ENCODE measurements at regions not wholly inside any gene's neighbourhood (a gene's known extent, or its start where the extent isn't known, plus 50 kb on each side); places are given as distances from the start of the nearest gene placed in this dataset.

- Histone ChIP-seq H3K27ac (no peak overlapping the region), H3K4me3 (no peak overlapping the region), H3K9me3 (no peaks in the 10 kb centered on the region), H3K27me3 (peaks cover 0 to 10% of the 10 kb centered on the region in 2 donors), H3K36me3 (no peaks in the 10 kb centered on the region), H3K4me1 (no peaks in the 10 kb centered on the region)
- no peak for TF ChIP-seq CTCF (IDR thresholded peaks at IDR 0.05)
- no peak for TF ChIP-seq EP300 (IDR thresholded peaks at IDR 0.05)
- no peak for TF ChIP-seq POLR2A (IDR thresholded peaks at IDR 0.05)
- DNase-seq (ENCODE audit: low spot score in 2 of 2): no peak
- WGBS, 2 donors: 93 to 96% methylated on average over 5 of the region's 5 CpGs
Measured at GRCh38 chr6:33903579-33903978, 99.8 kb upstream of the MLN start.

GRCh38 chr6:33902457-33902853, 98.7 kb upstream of the MLN start:
- H3K9me3 ChIP-seq: no peaks in the 10 kb centered on the region
- H3K27ac ChIP-seq: no peak overlapping the region
- no peak for TF ChIP-seq POLR2A (IDR thresholded peaks at IDR 0.05)
- no peak for TF ChIP-seq CTCF (IDR thresholded peaks at IDR 0.05)
- no peak for TF ChIP-seq EP300 (IDR thresholded peaks at IDR 0.05)
- 80 to 88% methylated on average over 3 of the region's 3 CpGs for WGBS, 2 donors
- peaks cover 0 to 10% of the 10 kb centered on the region in 2 donors for H3K27me3 ChIP-seq
- H3K36me3 ChIP-seq: no peaks in the 10 kb centered on the region
- DNase-seq (ENCODE audit: low spot score in 2 of 2): no peak
- no peak overlapping the region for H3K4me3 ChIP-seq
- H3K4me1 ChIP-seq: no peaks in the 10 kb centered on the region

- WGBS, 2 donors: 83 to 85% methylated on average over 5 of the region's 5 CpGs
- Histone ChIP-seq H3K36me3 (no peaks in the 10 kb centered on the region), H3K9me3 (no peaks in the 10 kb centered on the region), H3K4me3 (no peak overlapping the region), H3K27me3 (peaks cover 0 to 10% of the 10 kb centered on the region in 2 donors), H3K27ac (no peak overlapping the region), H3K4me1 (no peaks in the 10 kb centered on the region)
- DNase-seq (ENCODE audit: low spot score in 2 of 2): no peak
- TF ChIP-seq POLR2A (IDR thresholded peaks at IDR 0.05) (no peak), CTCF (IDR thresholded peaks at IDR 0.05) (no peak), EP300 (IDR thresholded peaks at IDR 0.05) (no peak)
Measured at GRCh38 chr6:33901822-33902456, 98.1 kb upstream of the MLN start.

GRCh38 chr6:33898771-33899170, 95.0 kb upstream of the MLN start:
- H3K4me3 ChIP-seq: no peak overlapping the region
- H3K36me3 ChIP-seq: no peaks in the 10 kb centered on the region
- no peaks in the 10 kb centered on the region for H3K9me3 ChIP-seq
- 63 to 74% methylated on average over 3 of the region's 3 CpGs for WGBS, 2 donors
- no peak overlapping the region for H3K27ac ChIP-seq
- no peak for DNase-seq (ENCODE audit: low spot score in 2 of 2)
- TF ChIP-seq CTCF (IDR thresholded peaks at IDR 0.05) (no peak), EP300 (IDR thresholded peaks at IDR 0.05) (no peak), POLR2A (IDR thresholded peaks at IDR 0.05) (no peak)
- H3K27me3 ChIP-seq: peaks cover 0 to 10% of the 10 kb centered on the region in 2 donors
- no peaks in the 10 kb centered on the region for H3K4me1 ChIP-seq

- no peak overlapping the region for H3K27ac ChIP-seq
- no peaks in the 10 kb centered on the region for H3K36me3 ChIP-seq
- no peaks in the 10 kb centered on the region for H3K4me1 ChIP-seq
- 68 to 76% methylated on average over 2 of the region's 2 CpGs for WGBS, 2 donors
- no peak for DNase-seq (ENCODE audit: low spot score in 2 of 2)
- H3K27me3 ChIP-seq: peaks cover 0 to 8% of the 10 kb centered on the region in 2 donors
- no peaks in the 10 kb centered on the region for H3K9me3 ChIP-seq
- TF ChIP-seq CTCF (IDR thresholded peaks at IDR 0.05): no peak
- TF ChIP-seq POLR2A (IDR thresholded peaks at IDR 0.05): no peak
- TF ChIP-seq EP300 (IDR thresholded peaks at IDR 0.05): no peak
- no peak overlapping the region for H3K4me3 ChIP-seq
Measured at GRCh38 chr6:33897189-33897780, 93.5 kb upstream of the MLN start.

Measured in tibial nerve (tissue), 4 donors.